Neural progenitor cell (in vitro differentiated cells): ENCODE measurements at regions not wholly inside any gene's neighbourhood (a gene's known extent, or its start where the extent isn't known, plus 50 kb on each side); places are given as distances from the start of the nearest gene placed in this dataset.

Experiments used
- CTCF ChIP-seq: fragments of 200-600 bp; sonication (generic); IDR thresholded peaks from 2 replicates; pipeline ENCODE4 v1.5.1; 2017; ENCODE audit warnings: antibody characterized with exemption, mild to moderate bottlenecking
- EZH2 ChIP-seq: fragments of 200-600 bp; sonication (generic); IDR thresholded peaks from 2 replicates; pipeline ENCODE4 v1.6.1; 2017; ENCODE audit warnings: antibody characterized with exemption, mild to moderate bottlenecking, moderate library complexity

- TF ChIP-seq CTCF (no peak), EZH2 (no peak)
Measured at GRCh38 chr20:6384956-6385486, 262.2 kb upstream of the FERMT1 start.
